IMR-90 (cell line): ENCODE measurements at regions not wholly inside any gene's neighbourhood (a gene's known extent, or its start where the extent isn't known, plus 50 kb on each side); places are given as distances from the start of the nearest gene placed in this dataset.

Experiments used
- ATAC-seq: fragments of 200-7000 bp; cut with Tn5 transposase; 2 replicates; pipeline ENCODE4 v1.9.1; 2020; ENCODE audit warnings: low read depth, mild to moderate bottlenecking, moderate library complexity
- BruUV-seq: library from RNA; stranded (reverse); fragments of 400-500 nt; replicated peaks from 2 replicates; lab custom pipeline; 2021; lab: Mats Ljungman, UMichigan
- CTCF ChIA-PET: fragments of 300-600 bp; formaldehyde crosslinking; extraction: SDS; loops from one replicate; lab custom pipeline; 2021; ENCODE audit warnings: antibody characterized with exemption; lab: Yijun Ruan, JAX
- POLR2A ChIA-PET: fragments of 300-600 bp; sonication (Branson Sonifier 250); formaldehyde crosslinking; loops from one replicate; lab custom pipeline; 2022; ENCODE audit warnings: antibody characterized with exemption; ENCODE audit not compliant: unreplicated experiment; lab: Charles Lee
- DNase-seq: peaks from one replicate; pipeline ENCODE4 v3.0.0; 2013
- H2AFZ ChIP-seq: replicated peaks from 2 replicates; pipeline ENCODE3; 2013; ENCODE audit warnings: low read length, mild to moderate bottlenecking; ENCODE audit not compliant: poor library complexity
- H2AK5ac ChIP-seq: 2 replicates; pipeline ENCODE4 v1.6.1; 2013; ENCODE audit warnings: low read depth, low read length, inconsistent platforms
- H2AK9ac ChIP-seq: replicated peaks from 2 replicates; pipeline ENCODE3; 2013; ENCODE audit warnings: mild to moderate bottlenecking, low read depth, low read length, moderate library complexity; ENCODE audit not compliant: poor library complexity
- H2BK120ac ChIP-seq: 2 replicates; pipeline ENCODE4 v1.6.1; 2013; ENCODE audit warnings: low read depth, low read length, inconsistent platforms
- H2BK15ac ChIP-seq: 3 replicates; pipeline ENCODE4 v1.6.1; 2013; ENCODE audit warnings: low read depth, low read length, inconsistent platforms
- H2BK20ac ChIP-seq: 2 replicates; pipeline ENCODE4 v1.6.1; 2013; ENCODE audit warnings: low read depth, mild to moderate bottlenecking, inconsistent platforms, low read length, moderate library complexity
- H2BK5ac ChIP-seq: 2 replicates; pipeline ENCODE4 v1.6.1; 2013; ENCODE audit warnings: mild to moderate bottlenecking, low read depth, low read length, inconsistent platforms; ENCODE audit not compliant: poor library complexity, severe bottlenecking
- H3K14ac ChIP-seq: replicated peaks from 2 replicates; pipeline ENCODE4 v1.6.1; 2013; ENCODE audit warnings: low read depth, low read length, inconsistent platforms
- H3K18ac ChIP-seq: 2 replicates; pipeline ENCODE4 v1.6.1; 2013; ENCODE audit warnings: low read depth, low read length, control low read depth
- H3K23ac ChIP-seq: 2 replicates; pipeline ENCODE4 v1.6.1; 2013; ENCODE audit warnings: low read depth, low read length, inconsistent platforms
- H3K27ac ChIP-seq: 2 replicates; pipeline ENCODE4 v1.5.1; 2013; ENCODE audit warnings: mild to moderate bottlenecking, control low read depth, low read length; ENCODE audit not compliant: insufficient read depth
- H3K27me3 ChIP-seq: 2 replicates; pipeline ENCODE4 v1.6.1; 2013; ENCODE audit warnings: low read length; ENCODE audit not compliant: control insufficient read depth, insufficient read depth
- H3K36me3 ChIP-seq: 2 replicates; pipeline ENCODE4 v1.6.1; 2013; ENCODE audit warnings: low read length, mixed read lengths; ENCODE audit not compliant: control insufficient read depth, insufficient read depth
- H3K4ac ChIP-seq: 2 replicates; pipeline ENCODE4 v1.6.1; 2013; ENCODE audit warnings: low read depth, low read length, inconsistent platforms
- H3K4me1 ChIP-seq: 2 replicates; pipeline ENCODE4 v1.6.1; 2013; ENCODE audit warnings: low read length, mixed read lengths; ENCODE audit not compliant: control insufficient read depth, insufficient read depth
- H3K4me2 ChIP-seq: 2 replicates; pipeline ENCODE4 v1.6.1; 2013; ENCODE audit warnings: low read depth, mild to moderate bottlenecking, control low read depth, low read length, moderate library complexity
- H3K4me3 ChIP-seq: 2 replicates; pipeline ENCODE4 v1.5.1; 2013; ENCODE audit warnings: low read depth, mild to moderate bottlenecking, control low read depth, low read length, moderate library complexity; ENCODE audit not compliant: insufficient read depth
- H3K56ac ChIP-seq: 2 replicates; pipeline ENCODE4 v1.6.1; 2013; ENCODE audit warnings: low read length, inconsistent platforms; ENCODE audit not compliant: insufficient read depth; ENCODE audit errors: extremely low read depth
- H3K79me1 ChIP-seq, 2 experiments: 2 replicates each; pipeline ENCODE4 v1.6.1; 2013; ENCODE audit warnings: low read length in 2 of 2, inconsistent platforms in 1 of 2, low read depth in 1 of 2
- H3K9ac ChIP-seq: 2 replicates; pipeline ENCODE4 v1.6.1; 2013; ENCODE audit warnings: low read depth, low read length, control low read depth
- H3K9me1 ChIP-seq: 2 replicates; pipeline ENCODE4 v1.6.1; 2013; ENCODE audit warnings: low read length, inconsistent platforms; ENCODE audit not compliant: insufficient read depth
- H3K9me3 ChIP-seq: 2 replicates; pipeline ENCODE4 v1.6.1; 2013; ENCODE audit warnings: low read length; ENCODE audit not compliant: control insufficient read depth, insufficient read depth
- H4K20me1 ChIP-seq: 2 replicates; pipeline ENCODE4 v1.6.1; 2013; ENCODE audit warnings: low read length, inconsistent platforms; ENCODE audit not compliant: insufficient read depth
- H4K5ac ChIP-seq: 2 replicates; pipeline ENCODE4 v1.6.1; 2013; ENCODE audit warnings: mild to moderate bottlenecking, low read depth, low read length, control low read depth
- H4K8ac ChIP-seq, 2 experiments: 2 replicates each; pipeline ENCODE4 v1.6.1; 2013; ENCODE audit warnings: low read depth in 2 of 2, low read length in 2 of 2, control low read depth in 1 of 2, inconsistent platforms in 1 of 2
- H4K91ac ChIP-seq: 2 replicates; pipeline ENCODE4 v1.6.1; 2013; ENCODE audit warnings: low read depth, low read length, inconsistent platforms; ENCODE audit not compliant: insufficient read depth
- CHD1 ChIP-seq: IDR thresholded peaks from 2 replicates; pipeline ENCODE4 v1.6.1; 2012; ENCODE audit warnings: low read depth, low read length, improper control_type of control experiment
- FOS ChIP-seq: fragments of 150-350 bp; IDR thresholded peaks from 2 replicates; pipeline ENCODE4 v1.6.1; 2016; ENCODE audit warnings: low read depth, low read length
- MAFK ChIP-seq: IDR thresholded peaks from 2 replicates; pipeline ENCODE4 v1.6.1; 2012; ENCODE audit warnings: low read depth, low read length, improper control_type of control experiment
- POLR2A ChIP-seq: IDR thresholded peaks from 2 replicates; pipeline ENCODE4 v1.6.1; 2012; ENCODE audit warnings: mild to moderate bottlenecking, low read depth, low read length
- RCOR1 ChIP-seq: IDR thresholded peaks from 2 replicates; pipeline ENCODE4 v1.6.1; 2012; ENCODE audit warnings: mild to moderate bottlenecking, low read length, improper control_type of control experiment; ENCODE audit not compliant: insufficient replicate concordance
- RFX5 ChIP-seq: IDR thresholded peaks from 2 replicates; pipeline ENCODE4 v1.8.0; 2012; ENCODE audit warnings: low read depth, mild to moderate bottlenecking, low read length, moderate library complexity
- WGBS, 2 experiments: methylation state at CpG; one replicate each; pipeline versions ENCODE4 v1.1.5 to v1.1.7; 2013; ENCODE audit warnings: missing lambda C conversion rate in 2 of 2; ENCODE audit not compliant: insufficient read length in 1 of 2; ENCODE audit errors: extremely low coverage in 2 of 2; 5-methylcytosine and 5-hydroxymethylcytosine counted together
- dilution Hi-C: fragments of 300-500 bp; cut with HindIII; formaldehyde crosslinking; loops from one replicate; pipeline ENCODE4 v1.14.3; 2018; ENCODE audit warnings: low sequenced_read_pairs; ENCODE audit not compliant: unreplicated experiment
- in situ Hi-C: fragments of 300-500 bp; cut with MboI; formaldehyde crosslinking; loops from 3 replicates; pipeline ENCODE4 v1.14.3; 2019; ENCODE audit warnings: low sequenced_read_pairs, inconsistent platforms, mixed read lengths
- intact Hi-C: fragments of 100-400 bp; cut with micrococcal nuclease; formaldehyde crosslinking; loops from 2 replicates; pipeline ENCODE4 v1.10.0; 2022
- TF ChIP-seq, protein P1 (sequence below): conservative IDR thresholded peaks from 2 replicates; pipeline ENCODE4 v1.5.1; 2012; ENCODE audit warnings: mild to moderate bottlenecking, low read depth, low read length, improper control_type of control experiment

DNA sequence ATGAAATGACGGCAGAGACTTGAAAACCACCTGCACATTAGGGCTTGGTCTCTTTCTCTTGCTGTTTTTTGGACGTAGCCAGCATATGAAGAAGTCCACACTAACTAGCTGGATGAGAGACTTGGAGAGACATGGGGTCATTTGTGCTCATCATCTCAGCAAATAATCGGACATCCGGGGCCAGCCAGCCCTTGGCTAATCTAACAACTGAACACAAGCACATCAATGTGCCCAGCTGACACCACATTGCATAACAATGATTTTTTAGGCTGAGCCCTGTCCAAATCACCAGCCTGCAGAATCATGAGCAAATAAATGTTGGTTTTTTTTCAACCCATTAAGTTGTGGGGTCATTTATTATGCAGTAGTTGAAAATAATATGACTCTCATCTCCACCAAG, 460.3 kb upstream of the LARGE1 start:
- Histone ChIP-seq H2BK20ac (no peak overlapping the region), H3K4me1 (no peaks in the 10 kb centered on the region), H2BK120ac (no peak overlapping the region), H3K79me1 (no peaks in the 10 kb centered on the region), H3K27ac (no peak overlapping the region), H3K27me3 (no peaks in the 10 kb centered on the region), H3K9ac (no peak overlapping the region), H4K5ac (no peak overlapping the region), H2AK9ac (no peak overlapping the region), H3K18ac (no peak overlapping the region), H2AK5ac (no peak overlapping the region), H3K4ac (no peak overlapping the region), H3K4me2 (no peak overlapping the region), H3K14ac (no peak overlapping the region), H2AFZ (no peak overlapping the region), H4K8ac (no peak overlapping the region), H3K56ac (no peak overlapping the region), H4K20me1 (no peaks in the 10 kb centered on the region), H4K91ac (no peak overlapping the region), H3K36me3 (no peaks in the 10 kb centered on the region), H2BK15ac (no peak overlapping the region), H3K9me1 (no peaks in the 10 kb centered on the region), H3K9me3 (peaks cover 14% of the 10 kb centered on the region), H3K23ac (no peak overlapping the region), H3K4me3 (no peak overlapping the region), H2BK5ac (no peak overlapping the region)
- in situ Hi-C loops (no loop called here), dilution Hi-C loops (no loop called here), intact Hi-C loops (no loop called here)
- no peak for TF ChIP-seq FOS
- TF ChIP-seq RCOR1 = no peak
- TF ChIP-seq RFX5 = no peak
- TF ChIP-seq, protein P1, sequence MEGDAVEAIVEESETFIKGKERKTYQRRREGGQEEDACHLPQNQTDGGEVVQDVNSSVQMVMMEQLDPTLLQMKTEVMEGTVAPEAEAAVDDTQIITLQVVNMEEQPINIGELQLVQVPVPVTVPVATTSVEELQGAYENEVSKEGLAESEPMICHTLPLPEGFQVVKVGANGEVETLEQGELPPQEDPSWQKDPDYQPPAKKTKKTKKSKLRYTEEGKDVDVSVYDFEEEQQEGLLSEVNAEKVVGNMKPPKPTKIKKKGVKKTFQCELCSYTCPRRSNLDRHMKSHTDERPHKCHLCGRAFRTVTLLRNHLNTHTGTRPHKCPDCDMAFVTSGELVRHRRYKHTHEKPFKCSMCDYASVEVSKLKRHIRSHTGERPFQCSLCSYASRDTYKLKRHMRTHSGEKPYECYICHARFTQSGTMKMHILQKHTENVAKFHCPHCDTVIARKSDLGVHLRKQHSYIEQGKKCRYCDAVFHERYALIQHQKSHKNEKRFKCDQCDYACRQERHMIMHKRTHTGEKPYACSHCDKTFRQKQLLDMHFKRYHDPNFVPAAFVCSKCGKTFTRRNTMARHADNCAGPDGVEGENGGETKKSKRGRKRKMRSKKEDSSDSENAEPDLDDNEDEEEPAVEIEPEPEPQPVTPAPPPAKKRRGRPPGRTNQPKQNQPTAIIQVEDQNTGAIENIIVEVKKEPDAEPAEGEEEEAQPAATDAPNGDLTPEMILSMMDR = no peak
- no peak for TF ChIP-seq POLR2A
- TF ChIP-seq CHD1 = no peak
- TF ChIP-seq MAFK = no peak
- ChIA-PET POLR2A (no interaction called here), CTCF (no interaction called here)
- BruUV-seq = no TSS peak
- ATAC-seq = no peak
- DNase-seq = no peak
- no CpG with 5 or more reads among the region's 4 CpGs for WGBS, 2 experiments
